ENCODE measurements at regions not wholly inside any gene's neighbourhood (a gene's known extent, or its start where the extent isn't known, plus 50 kb on each side); places are given as distances from the start of the nearest gene placed in this dataset.

DNA sequence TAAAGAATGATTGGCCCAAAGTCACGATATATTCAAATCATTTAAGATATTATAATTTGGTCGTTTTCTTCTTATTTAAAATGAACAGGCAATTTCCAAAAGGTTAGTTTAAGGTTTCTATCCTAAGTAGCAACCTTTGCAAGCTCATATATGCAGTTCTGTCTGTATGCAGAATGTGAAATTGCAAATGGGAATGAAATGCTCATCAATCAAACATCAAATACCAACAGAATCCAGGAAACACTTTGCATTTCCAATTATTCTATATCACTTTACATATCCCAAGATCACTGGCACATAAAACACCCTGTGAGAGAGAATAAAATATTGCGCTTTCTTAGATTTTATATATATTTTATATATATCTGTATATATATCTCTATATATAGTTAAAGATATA, 237.3 kb downstream of the NRIP1 start:
- CTCF ChIA-PET = no interaction called here
- no peak overlapping the region for H3K27ac Mint-ChIP-seq

DNA sequence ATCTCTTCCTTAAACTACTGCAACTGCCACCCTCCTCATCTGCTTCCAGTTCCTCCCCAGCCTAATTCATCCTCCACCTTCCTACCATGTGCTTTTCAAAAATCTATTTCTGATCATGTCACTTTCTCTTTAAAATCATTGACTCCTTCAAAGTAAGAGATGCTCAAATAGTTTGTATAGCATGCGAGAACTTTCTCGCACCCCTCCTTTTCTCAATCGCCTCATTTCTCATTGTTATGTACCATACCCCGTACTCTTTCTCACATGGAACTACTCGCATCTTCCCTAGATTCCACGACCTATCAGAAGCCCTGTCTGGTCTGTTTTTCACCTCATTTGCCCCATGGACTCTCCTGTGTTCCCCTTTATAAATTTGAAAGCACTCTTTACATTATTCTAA, 238.2 kb downstream of the NRIP1 start:
- POLR2A ChIA-PET = no interaction called here
- H3K9me3 Mint-ChIP-seq = no peaks in the 10 kb centered on the region
- peaks cover 3% of the 10 kb centered on the region for H3K4me1 Mint-ChIP-seq
- ATAC-seq (ENCODE audit: low read depth) = no peak
- H3K4me3 Mint-ChIP-seq = no peak overlapping the region
- H3K27ac Mint-ChIP-seq = no peak overlapping the region
- intact Hi-C loops (cut with micrococcal nuclease) = no loop called here
- no peaks in the 10 kb centered on the region for H3K27me3 Mint-ChIP-seq
- TF ChIP-seq, protein P1, sequence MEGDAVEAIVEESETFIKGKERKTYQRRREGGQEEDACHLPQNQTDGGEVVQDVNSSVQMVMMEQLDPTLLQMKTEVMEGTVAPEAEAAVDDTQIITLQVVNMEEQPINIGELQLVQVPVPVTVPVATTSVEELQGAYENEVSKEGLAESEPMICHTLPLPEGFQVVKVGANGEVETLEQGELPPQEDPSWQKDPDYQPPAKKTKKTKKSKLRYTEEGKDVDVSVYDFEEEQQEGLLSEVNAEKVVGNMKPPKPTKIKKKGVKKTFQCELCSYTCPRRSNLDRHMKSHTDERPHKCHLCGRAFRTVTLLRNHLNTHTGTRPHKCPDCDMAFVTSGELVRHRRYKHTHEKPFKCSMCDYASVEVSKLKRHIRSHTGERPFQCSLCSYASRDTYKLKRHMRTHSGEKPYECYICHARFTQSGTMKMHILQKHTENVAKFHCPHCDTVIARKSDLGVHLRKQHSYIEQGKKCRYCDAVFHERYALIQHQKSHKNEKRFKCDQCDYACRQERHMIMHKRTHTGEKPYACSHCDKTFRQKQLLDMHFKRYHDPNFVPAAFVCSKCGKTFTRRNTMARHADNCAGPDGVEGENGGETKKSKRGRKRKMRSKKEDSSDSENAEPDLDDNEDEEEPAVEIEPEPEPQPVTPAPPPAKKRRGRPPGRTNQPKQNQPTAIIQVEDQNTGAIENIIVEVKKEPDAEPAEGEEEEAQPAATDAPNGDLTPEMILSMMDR (IDR thresholded peaks at IDR 0.05) = no peak
- CTCF ChIA-PET = no interaction called here
- DNase-seq = no peak
- H3K36me3 Mint-ChIP-seq (ENCODE audit: low read depth) = no peaks in the 10 kb centered on the region

More for the DNA sequence above, 237.3 kb downstream of the NRIP1 start:
- Mint-ChIP-seq H3K36me3 (ENCODE audit: low read depth) (no peaks in the 10 kb centered on the region), H3K4me3 (no peak overlapping the region), H3K27me3 (no peaks in the 10 kb centered on the region), H3K4me1 (peaks cover 3% of the 10 kb centered on the region), H3K9me3 (no peaks in the 10 kb centered on the region)
- intact Hi-C loops (cut with micrococcal nuclease) = no loop called here
- TF ChIP-seq, protein P1 (IDR thresholded peaks at IDR 0.05) = no peak
- POLR2A ChIA-PET = no interaction called here
- no peak for ATAC-seq (ENCODE audit: low read depth)
- DNase-seq = no peak

DNA sequence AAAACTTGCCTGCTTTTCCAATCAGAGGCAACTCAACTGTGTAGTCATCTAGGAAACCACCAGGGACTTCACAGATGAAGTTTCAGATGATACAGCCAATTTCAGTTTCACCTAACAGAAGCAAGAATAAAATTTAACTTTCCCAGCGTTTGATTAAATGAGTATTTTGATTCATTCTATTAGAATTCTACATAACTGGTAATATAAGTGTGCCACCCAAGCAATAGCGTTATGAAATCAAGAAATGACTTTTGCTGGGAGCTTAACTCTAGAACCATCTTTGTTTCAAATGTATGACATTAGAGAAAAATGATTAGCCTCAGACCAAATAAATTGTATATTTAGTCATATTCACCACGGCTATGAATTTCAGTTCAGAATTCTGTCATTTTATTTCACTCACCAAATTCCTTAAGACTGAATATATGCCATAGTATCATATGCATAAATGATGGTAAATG, 239.3 kb downstream of the NRIP1 start:
- intact Hi-C loops (cut with micrococcal nuclease) = no loop called here
- ChIA-PET CTCF (no interaction called here), POLR2A (no interaction called here)
- ATAC-seq (ENCODE audit: low read depth) = no peak
- no peak for DNase-seq
- Mint-ChIP-seq H3K27me3 (no peaks in the 10 kb centered on the region), H3K4me3 (no peak overlapping the region), H3K27ac (no peak overlapping the region), H3K36me3 (ENCODE audit: low read depth) (no peaks in the 10 kb centered on the region), H3K4me1 (peaks cover 3% of the 10 kb centered on the region), H3K9me3 (no peaks in the 10 kb centered on the region)
- TF ChIP-seq, protein P1 (IDR thresholded peaks at IDR 0.05) = no peak

DNA sequence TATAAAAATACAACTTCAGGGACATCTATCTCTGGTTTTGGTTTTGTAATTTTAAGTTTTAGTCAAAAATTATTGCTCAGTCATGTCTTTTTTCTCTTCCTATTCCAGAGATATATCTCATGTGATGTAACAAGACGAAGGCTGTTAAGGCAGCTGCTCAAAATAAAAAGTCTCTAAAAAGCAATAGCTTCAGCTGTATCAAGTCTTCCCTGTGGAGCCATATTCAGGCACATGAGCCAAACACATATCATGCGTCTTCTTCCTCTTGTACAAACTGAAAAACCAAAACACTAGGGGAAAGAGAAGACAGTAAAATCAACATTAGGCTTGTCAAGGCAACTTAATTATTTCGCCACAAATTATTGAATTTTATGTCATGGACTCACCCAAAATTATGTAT, 240.7 kb downstream of the NRIP1 start:
- Mint-ChIP-seq H3K4me1 (peaks cover 3% of the 10 kb centered on the region), H3K27me3 (no peaks in the 10 kb centered on the region), H3K4me3 (no peak overlapping the region), H3K9me3 (no peaks in the 10 kb centered on the region), H3K27ac (no peak overlapping the region), H3K36me3 (ENCODE audit: low read depth) (no peaks in the 10 kb centered on the region)
- intact Hi-C loops (cut with micrococcal nuclease) = no loop called here
- ChIA-PET CTCF (interaction anchor here (0.6 kb wide), 1 partner anchor 10 kb away, joined by 3 read pairs; no protein-coding TSS in a partner anchor), POLR2A (no interaction called here)
- TF ChIP-seq, protein P1 (IDR thresholded peaks at IDR 0.05) = no peak
- no peak for ATAC-seq (ENCODE audit: low read depth)
- no peak for DNase-seq

DNA sequence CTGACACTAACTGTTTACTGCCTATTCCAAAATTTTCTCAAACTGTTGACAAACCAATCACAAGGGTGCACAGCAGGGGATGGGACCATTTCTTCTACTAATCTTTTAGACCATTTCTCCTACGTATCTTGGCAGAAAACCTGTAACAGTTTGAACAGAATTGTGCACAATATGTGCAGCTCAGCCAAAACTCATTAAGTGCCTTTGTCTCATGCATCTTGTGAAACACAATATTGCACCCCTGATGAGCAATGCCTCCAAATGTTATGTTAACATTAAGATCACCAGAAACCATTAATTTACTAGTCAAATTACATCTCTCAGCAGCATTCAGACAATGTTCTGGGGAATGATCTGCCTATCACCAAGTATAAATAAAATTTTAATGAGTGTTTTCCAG, 247.5 kb downstream of the NRIP1 start:
- no peak for ATAC-seq (ENCODE audit: low read depth)
- TF ChIP-seq, protein P1 (IDR thresholded peaks at IDR 0.05) = no peak
- Mint-ChIP-seq H3K36me3 (ENCODE audit: low read depth) (peaks cover 1% of the 10 kb centered on the region), H3K9me3 (peaks cover 4% of the 10 kb centered on the region), H3K27ac (no peak overlapping the region), H3K4me3 (no peak overlapping the region), H3K27me3 (no peaks in the 10 kb centered on the region), H3K4me1 (peaks cover 5% of the 10 kb centered on the region)
- CTCF ChIA-PET = no interaction called here
- intact Hi-C loops (cut with micrococcal nuclease) = no loop called here
- no peak for DNase-seq
- POLR2A ChIA-PET = no interaction called here

All from activated B cell treated with CpG ODN at 0.5 μM for 24 hours (primary cell).